OCI-LY3 (cell line): ENCODE measurements at regions not wholly inside any gene's neighbourhood (a gene's known extent, or its start where the extent isn't known, plus 50 kb on each side); places are given as distances from the start of the nearest gene placed in this dataset.

Experiments used
- H2AFZ ChIP-seq: fragments of 200-600, 300-600 bp; shearing (Covaris generic); 2 replicates; pipeline ENCODE4 v1.6.0; 2014; ENCODE audit warnings: antibody characterized with exemption, low read depth, low read length
- H3K27ac ChIP-seq: fragments of 200-600, 300-600 bp; sonication (generic); 2 replicates; pipeline ENCODE4 v1.5.1; 2014; ENCODE audit warnings: mild to moderate bottlenecking, low read length, moderate library complexity, mixed read lengths
- H3K27me3 ChIP-seq: fragments of 200-600, 300-600 bp; sonication (generic); 2 replicates; pipeline ENCODE4 v1.6.1; 2014; ENCODE audit warnings: low read depth, low read length, mixed read lengths
- H3K36me3 ChIP-seq: fragments of 200-600, 300-600 bp; sonication (generic); replicated peaks from 2 replicates; pipeline ENCODE3; 2014; ENCODE audit warnings: low read depth, low read length, mixed read lengths
- H3K4me1 ChIP-seq: fragments of 300-600, 200-600 bp; sonication (generic); 2 replicates; pipeline ENCODE4 v1.6.1; 2014; ENCODE audit warnings: low read length, mixed read lengths
- H3K4me2 ChIP-seq: fragments of 200-600, 300-600 bp; sonication (generic); 2 replicates; pipeline ENCODE4 v1.6.1; 2014; ENCODE audit warnings: low read length, mixed read lengths
- H3K4me3 ChIP-seq: fragments of 300-600, 200-600 bp; sonication (generic); 2 replicates; pipeline ENCODE4 v1.5.1; 2014; ENCODE audit warnings: antibody characterized with exemption, mild to moderate bottlenecking, low read length, moderate library complexity
- H3K79me2 ChIP-seq: fragments of 300-600, 200-600 bp; shearing (Covaris generic); 2 replicates; pipeline ENCODE4 v1.6.1; 2014; ENCODE audit warnings: mild to moderate bottlenecking, low read length, mixed read lengths
- H3K9ac ChIP-seq: fragments of 300-600, 200-600 bp; shearing (Covaris generic); 2 replicates; pipeline ENCODE4 v1.6.0; 2014; ENCODE audit warnings: mild to moderate bottlenecking, low read length, moderate library complexity
- H3K9me3 ChIP-seq: fragments of 200-600, 300-600 bp; shearing (Covaris generic); 2 replicates; pipeline ENCODE4 v1.6.1; 2014; ENCODE audit warnings: low read length, mixed read lengths; ENCODE audit not compliant: insufficient read depth
- H4K20me1 ChIP-seq: fragments of 200-600, 300-600 bp; sonication (generic); 2 replicates; pipeline ENCODE4 v1.6.1; 2016; ENCODE audit warnings: low read length, mixed read lengths; ENCODE audit not compliant: insufficient read depth
- EZH2phosphoT487 ChIP-seq: fragments of 200-600 bp; shearing (Covaris generic); IDR thresholded peaks from 2 replicates; pipeline ENCODE4 v1.6.1; 2018; ENCODE audit warnings: antibody characterized with exemption, mixed run types, low read depth
- TF ChIP-seq, protein P1 (sequence below): fragments of 200-600, 300-600 bp; sonication (generic); IDR thresholded peaks from 2 replicates; pipeline ENCODE4 v1.5.1; 2014; ENCODE audit warnings: antibody characterized with exemption, low read length, low read depth

GRCh38 chr5:18576586-18576985, 942.3 kb downstream of the TAF11L14 start:
- no peak for TF ChIP-seq EZH2phosphoT487
- TF ChIP-seq, protein P1, sequence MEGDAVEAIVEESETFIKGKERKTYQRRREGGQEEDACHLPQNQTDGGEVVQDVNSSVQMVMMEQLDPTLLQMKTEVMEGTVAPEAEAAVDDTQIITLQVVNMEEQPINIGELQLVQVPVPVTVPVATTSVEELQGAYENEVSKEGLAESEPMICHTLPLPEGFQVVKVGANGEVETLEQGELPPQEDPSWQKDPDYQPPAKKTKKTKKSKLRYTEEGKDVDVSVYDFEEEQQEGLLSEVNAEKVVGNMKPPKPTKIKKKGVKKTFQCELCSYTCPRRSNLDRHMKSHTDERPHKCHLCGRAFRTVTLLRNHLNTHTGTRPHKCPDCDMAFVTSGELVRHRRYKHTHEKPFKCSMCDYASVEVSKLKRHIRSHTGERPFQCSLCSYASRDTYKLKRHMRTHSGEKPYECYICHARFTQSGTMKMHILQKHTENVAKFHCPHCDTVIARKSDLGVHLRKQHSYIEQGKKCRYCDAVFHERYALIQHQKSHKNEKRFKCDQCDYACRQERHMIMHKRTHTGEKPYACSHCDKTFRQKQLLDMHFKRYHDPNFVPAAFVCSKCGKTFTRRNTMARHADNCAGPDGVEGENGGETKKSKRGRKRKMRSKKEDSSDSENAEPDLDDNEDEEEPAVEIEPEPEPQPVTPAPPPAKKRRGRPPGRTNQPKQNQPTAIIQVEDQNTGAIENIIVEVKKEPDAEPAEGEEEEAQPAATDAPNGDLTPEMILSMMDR = no peak
- Histone ChIP-seq H4K20me1 (no peaks in the 10 kb centered on the region), H3K27me3 (no peaks in the 10 kb centered on the region), H3K4me2 (no peak overlapping the region), H3K9ac (no peak overlapping the region), H3K4me3 (no peak overlapping the region), H3K4me1 (0 out of 2 replicates have a peak, but pooled peaks cover 5% of the 10 kb centered on the region), H3K79me2 (no peaks in the 10 kb centered on the region), H3K27ac (no peak overlapping the region), H3K36me3 (no peaks in the 10 kb centered on the region), H2AFZ (no peak overlapping the region), H3K9me3 (no peaks in the 10 kb centered on the region)

DNA sequence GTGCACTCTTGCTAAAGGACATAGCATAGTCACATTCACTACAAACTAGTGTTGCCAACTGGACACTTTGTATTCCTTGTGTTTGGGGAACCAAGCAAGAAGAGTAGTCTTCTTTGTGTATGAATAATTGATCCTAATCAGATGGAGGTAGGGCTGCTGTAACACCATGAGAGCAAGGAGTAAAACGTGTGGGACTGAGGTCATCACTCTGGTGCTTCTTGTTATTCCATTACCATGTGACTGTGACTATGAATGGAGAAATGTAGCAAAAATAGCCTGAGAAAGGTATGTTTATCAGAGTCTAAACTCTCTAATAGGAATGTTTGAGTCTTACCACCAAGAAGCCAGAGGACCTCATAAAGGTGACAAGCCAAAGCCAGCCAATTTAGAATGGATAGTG, 966.9 kb downstream of the TAF11L14 start:
- no peaks in the 10 kb centered on the region for H3K27me3 ChIP-seq
- H3K79me2 ChIP-seq = no peaks in the 10 kb centered on the region
- H3K9me3 ChIP-seq = no peaks in the 10 kb centered on the region
- no peak overlapping the region for H3K9ac ChIP-seq
- H2AFZ ChIP-seq = no peak overlapping the region
- TF ChIP-seq, protein P1 = no peak
- TF ChIP-seq EZH2phosphoT487 = no peak
- no peak overlapping the region for H3K4me2 ChIP-seq
- no peaks in the 10 kb centered on the region for H3K36me3 ChIP-seq
- no peaks in the 10 kb centered on the region for H3K4me1 ChIP-seq
- no peak overlapping the region for H3K27ac ChIP-seq
- no peak overlapping the region for H3K4me3 ChIP-seq
- no peaks in the 10 kb centered on the region for H4K20me1 ChIP-seq

DNA sequence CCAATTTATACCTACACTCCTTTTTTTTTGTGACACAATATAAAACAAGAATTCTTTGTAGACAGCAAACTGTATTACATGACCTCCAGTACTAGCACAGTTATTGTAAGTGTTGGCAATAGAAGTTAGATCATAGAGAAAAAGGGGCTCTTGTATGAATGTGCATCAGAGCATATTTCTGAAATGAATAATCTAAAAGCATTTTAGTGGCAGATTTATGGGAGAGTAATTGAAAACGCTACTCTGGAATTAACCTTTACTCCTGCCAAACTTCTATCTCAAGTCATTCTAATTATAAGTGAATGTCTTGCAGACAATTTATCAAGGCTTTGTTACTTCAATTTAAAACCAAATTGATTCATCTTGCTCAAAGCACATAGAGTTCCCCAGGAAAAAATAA, 968.1 kb downstream of the TAF11L14 start:
- no peaks in the 10 kb centered on the region for H4K20me1 ChIP-seq
- H3K4me1 ChIP-seq = no peaks in the 10 kb centered on the region
- H3K9ac ChIP-seq = no peak overlapping the region
- TF ChIP-seq, protein P1 = no peak
- TF ChIP-seq EZH2phosphoT487 = no peak
- H3K79me2 ChIP-seq = no peaks in the 10 kb centered on the region
- no peaks in the 10 kb centered on the region for H3K27me3 ChIP-seq
- no peak overlapping the region for H3K27ac ChIP-seq
- H3K4me3 ChIP-seq = no peak overlapping the region
- no peaks in the 10 kb centered on the region for H3K9me3 ChIP-seq
- no peak overlapping the region for H2AFZ ChIP-seq
- H3K36me3 ChIP-seq = no peaks in the 10 kb centered on the region
- no peak overlapping the region for H3K4me2 ChIP-seq

GRCh38 chr5:18605186-18605585, 970.9 kb downstream of the TAF11L14 start:
- Histone ChIP-seq H2AFZ (no peak overlapping the region), H3K27ac (no peak overlapping the region), H3K9me3 (no peaks in the 10 kb centered on the region), H3K27me3 (no peaks in the 10 kb centered on the region), H3K4me1 (no peaks in the 10 kb centered on the region), H3K79me2 (no peaks in the 10 kb centered on the region), H4K20me1 (no peaks in the 10 kb centered on the region), H3K9ac (no peak overlapping the region), H3K4me2 (no peak overlapping the region), H3K36me3 (no peaks in the 10 kb centered on the region), H3K4me3 (no peak overlapping the region)
- no peak for TF ChIP-seq EZH2phosphoT487
- TF ChIP-seq, protein P1 = no peak
